MCF 10A (cell line): ENCODE measurements at regions not wholly inside any gene's neighbourhood (a gene's known extent, or its start where the extent isn't known, plus 50 kb on each side); places are given as distances from the start of the nearest gene placed in this dataset.

Source experiments
- BruUV-seq: library from RNA; stranded (reverse); fragments of 400-500 nt; replicated peaks from 2 replicates; lab custom pipeline; 2021; lab: Mats Ljungman, UMichigan
- CTCF ChIA-PET: fragments of 300-600 bp; sonication (Branson Sonifier 250); formaldehyde crosslinking; extraction: SDS; loops from one replicate; lab custom pipeline; 2021; ENCODE audit warnings: antibody characterized with exemption, inconsistent platforms; lab: Yijun Ruan, JAX
- POLR2A ChIA-PET: fragments of 300-600, 350-650 bp; sonication (Branson Sonifier 250); formaldehyde crosslinking; extraction: SDS; loops from one replicate; lab custom pipeline; 2020; ENCODE audit warnings: antibody characterized with exemption, inconsistent platforms; lab: Yijun Ruan, JAX
- DNase-seq: peaks from one replicate; pipeline ENCODE4 v3.0.0-alpha.2; 2018; ENCODE audit not compliant: unreplicated experiment
- H3K27ac Mint-ChIP-seq: one replicate; pipeline ENCODE4 v1.8.0; 2022; ENCODE audit warnings: mild to moderate bottlenecking, low read depth, mixed read lengths; ENCODE audit not compliant: unreplicated experiment
- H3K27me3 Mint-ChIP-seq: one replicate; pipeline ENCODE4 v1.8.0; 2022; ENCODE audit warnings: mixed read lengths; ENCODE audit not compliant: insufficient read depth, unreplicated experiment
- H3K36me3 Mint-ChIP-seq: one replicate; pipeline ENCODE4 v1.8.0; 2022; ENCODE audit warnings: mild to moderate bottlenecking, moderate library complexity, mixed read lengths; ENCODE audit not compliant: insufficient read depth, unreplicated experiment
- H3K4me1 Mint-ChIP-seq: one replicate; pipeline ENCODE4 v1.8.0; 2022; ENCODE audit warnings: mixed read lengths; ENCODE audit not compliant: insufficient read depth, unreplicated experiment
- H3K4me3 Mint-ChIP-seq: one replicate; pipeline ENCODE4 v1.8.0; 2022; ENCODE audit warnings: mild to moderate bottlenecking, moderate library complexity, mixed read lengths; ENCODE audit not compliant: unreplicated experiment
- H3K9me3 Mint-ChIP-seq: one replicate; pipeline ENCODE4 v1.8.0; 2022; ENCODE audit warnings: mixed read lengths; ENCODE audit not compliant: unreplicated experiment
- CTCF ChIP-seq: fragments of 200-600 bp; IDR thresholded peaks from one replicate; pipeline ENCODE4 v1.8.0; 2022; ENCODE audit warnings: antibody characterized with exemption, mild to moderate bottlenecking; ENCODE audit not compliant: unreplicated experiment
- intact Hi-C: fragments of 100-400 bp; cut with micrococcal nuclease; formaldehyde crosslinking; loops from 2 replicates; pipeline ENCODE4 v1.14.1; 2022

- Mint-ChIP-seq H3K4me1 (no peaks in the 10 kb centered on the region), H3K27ac (no peak overlapping the region), H3K9me3 (peaks cover 6% of the 10 kb centered on the region), H3K4me3 (no peak overlapping the region), H3K36me3 (no peaks in the 10 kb centered on the region), H3K27me3 (no peaks in the 10 kb centered on the region)
- intact Hi-C loops, result no loop called here
- no peak for DNase-seq
- no TSS peak for BruUV-seq
- ChIA-PET POLR2A (no interaction called here), CTCF (no interaction called here)
- TF ChIP-seq CTCF, result no peak
Observed at GRCh38 chr18:25651553-25651952, 299.6 kb upstream of the ZNF521 start.

GRCh38 chr18:25650201-25650941 lies 298.4 kb upstream of the ZNF521 start:
- H3K9me3 Mint-ChIP-seq, result peaks cover 6% of the 10 kb centered on the region
- no peak for DNase-seq
- BruUV-seq, result no TSS peak
- no peaks in the 10 kb centered on the region for H3K36me3 Mint-ChIP-seq
- intact Hi-C loops, result no loop called here
- H3K27me3 Mint-ChIP-seq, result no peaks in the 10 kb centered on the region
- POLR2A ChIA-PET, result no interaction called here
- no peak overlapping the region for H3K27ac Mint-ChIP-seq
- CTCF ChIA-PET, result interaction anchor here (0.6 to 0.7 kb wide), 2 partner anchors 152 to 491 kb away, joined by 3 to 5 read pairs; no protein-coding TSS in a partner anchor
- H3K4me1 Mint-ChIP-seq, result no peaks in the 10 kb centered on the region
- no peak for TF ChIP-seq CTCF
- no peak overlapping the region for H3K4me3 Mint-ChIP-seq

DNA sequence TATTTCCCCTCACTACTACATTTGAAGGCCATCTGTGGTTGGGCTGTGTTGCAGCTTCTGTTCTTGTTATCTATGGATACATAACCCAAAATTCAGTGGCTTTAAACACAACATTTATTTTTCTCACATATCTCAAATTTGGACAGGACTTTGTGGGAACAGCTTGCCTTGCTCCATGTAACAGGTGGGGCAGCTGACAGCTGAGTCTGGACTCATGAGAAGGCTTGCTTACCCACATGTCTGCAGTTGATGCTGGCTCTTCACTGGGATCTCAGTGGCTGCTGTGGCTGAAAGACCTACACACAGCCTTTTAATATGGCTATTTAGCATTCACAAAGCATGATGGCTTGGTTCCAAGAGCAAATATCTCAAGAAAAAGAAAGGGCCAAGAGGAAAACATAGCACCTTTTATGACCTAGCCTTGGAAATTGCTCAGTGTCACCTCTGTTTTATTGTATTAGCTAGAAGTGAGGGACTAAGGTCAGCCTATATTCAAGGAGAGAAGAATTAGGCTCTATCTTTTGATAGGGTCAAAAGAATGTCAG lies 296.8 kb upstream of the ZNF521 start:
- no peak overlapping the region for H3K27ac Mint-ChIP-seq
- H3K9me3 Mint-ChIP-seq, result no peaks in the 10 kb centered on the region
- no peaks in the 10 kb centered on the region for H3K4me1 Mint-ChIP-seq
- BruUV-seq, result no TSS peak
- H3K36me3 Mint-ChIP-seq, result no peaks in the 10 kb centered on the region
- H3K27me3 Mint-ChIP-seq, result no peaks in the 10 kb centered on the region
- DNase-seq, result no peak
- POLR2A ChIA-PET, result no interaction called here
- intact Hi-C loops, result no loop called here
- no peak overlapping the region for H3K4me3 Mint-ChIP-seq
- CTCF ChIA-PET, result interaction anchor here (0.5 kb wide), 1 partner anchor 19 kb away, joined by 4 read pairs; no protein-coding TSS in a partner anchor
- no peak for TF ChIP-seq CTCF

- Mint-ChIP-seq H3K9me3 (peaks cover 2% of the 10 kb centered on the region), H3K27me3 (no peaks in the 10 kb centered on the region), H3K27ac (no peak overlapping the region), H3K4me3 (no peak overlapping the region), H3K36me3 (no peaks in the 10 kb centered on the region), H3K4me1 (no peaks in the 10 kb centered on the region)
- ChIA-PET CTCF (no interaction called here), POLR2A (no interaction called here)
- intact Hi-C loops, result no loop called here
- no TSS peak for BruUV-seq
- TF ChIP-seq CTCF, result no peak
- no peak for DNase-seq
Observed at GRCh38 chr18:25647404-25647803, 295.4 kb upstream of the ZNF521 start.
